NCI-H748 treated with DMSO at 0.1 percent for 48 hours (cell line): ENCODE measurements at regions not wholly inside any gene's neighbourhood (a gene's known extent, or its start where the extent isn't known, plus 50 kb on each side); places are given as distances from the start of the nearest gene placed in this dataset.

Experiments used
- DNase-seq: peaks from one replicate; lab custom pipeline; 2025; lab: John Stamatoyannopoulos, UW

- no peak for DNase-seq
Measured at GRCh38 chr6:160899671-160900430, 91.7 kb upstream of the MAP3K4 start.

GRCh38 chr6:160911949-160912348 lies 79.6 kb upstream of the MAP3K4 start:
- no peak for DNase-seq

- DNase-seq = no peak
Measured at GRCh38 chr6:160912411-160912810, 79.2 kb upstream of the MAP3K4 start.

GRCh38 chr6:160917572-160917971 lies 74.0 kb upstream of the MAP3K4 start:
- no peak for DNase-seq

GRCh38 chr6:160919723-160920440 lies 71.7 kb upstream of the MAP3K4 start:
- no peak for DNase-seq

GRCh38 chr6:160921095-160921494 lies 70.5 kb upstream of the MAP3K4 start:
- DNase-seq = no peak

- no peak for DNase-seq
Measured at GRCh38 chr6:160926281-160927276, 65.0 kb upstream of the MAP3K4 start.

GRCh38 chr6:160927416-160927815 lies 64.2 kb upstream of the MAP3K4 start:
- no peak for DNase-seq

- DNase-seq = no peak
Measured at GRCh38 chr6:160929361-160929760, 62.2 kb upstream of the MAP3K4 start.

- DNase-seq = no peak
Measured at GRCh38 chr6:160929831-160930230, 61.7 kb upstream of the MAP3K4 start.

GRCh38 chr6:160930547-160931377 lies 60.8 kb upstream of the MAP3K4 start:
- DNase-seq = peak; percentile 52

- peak; percentile 8 for DNase-seq
Measured at GRCh38 chr6:160931378-160932310, 59.9 kb upstream of the MAP3K4 start.

GRCh38 chr6:160933256-160933655 lies 58.3 kb upstream of the MAP3K4 start:
- no peak for DNase-seq

GRCh38 chr6:160934157-160934556 lies 57.4 kb upstream of the MAP3K4 start:
- DNase-seq = no peak

GRCh38 chr6:160940197-160940596 lies 51.4 kb upstream of the MAP3K4 start:
- no peak for DNase-seq
